OCI-LY1 (cell line): ENCODE measurements at regions not wholly inside any gene's neighbourhood (a gene's known extent, or its start where the extent isn't known, plus 50 kb on each side); places are given as distances from the start of the nearest gene placed in this dataset.

Source experiments
- EZH2 ChIP-seq: fragments of 200-600 bp; sonication (generic), shearing (Covaris generic); IDR thresholded peaks from 2 replicates; pipeline ENCODE4 v1.8.0; 2017; ENCODE audit warnings: borderline replicate concordance, mixed run types, mild to moderate bottlenecking, antibody characterized with exemption, low read length, moderate library complexity, mixed read lengths
- TF ChIP-seq, protein P1 (sequence below): fragments of 200-600 bp; sonication (generic), shearing (Covaris generic); IDR thresholded peaks from 2 replicates; pipeline ENCODE4 v1.5.1; 2017; ENCODE audit warnings: mild to moderate bottlenecking, antibody characterized with exemption, low read length, moderate library complexity, mixed read lengths

DNA sequence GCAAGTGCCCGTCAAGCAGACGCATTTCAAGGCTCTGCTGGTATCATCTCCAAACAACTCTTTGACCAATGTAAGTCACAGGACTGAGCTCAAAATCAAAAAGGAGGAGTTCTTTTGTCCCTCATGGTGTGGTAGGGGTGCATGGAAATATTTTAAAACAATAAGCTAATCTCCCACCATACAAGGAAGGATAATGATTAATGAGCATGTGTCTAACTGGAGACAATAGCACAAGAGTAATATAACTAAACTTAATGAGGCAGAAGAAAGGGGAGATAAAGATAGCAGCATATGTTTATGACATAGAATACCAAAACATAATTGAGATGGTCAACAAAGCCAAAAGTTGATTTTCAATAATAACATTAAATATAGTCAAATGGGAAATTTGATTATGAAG, 668.0 kb upstream of the ZP4 start:
- TF ChIP-seq, protein P1, sequence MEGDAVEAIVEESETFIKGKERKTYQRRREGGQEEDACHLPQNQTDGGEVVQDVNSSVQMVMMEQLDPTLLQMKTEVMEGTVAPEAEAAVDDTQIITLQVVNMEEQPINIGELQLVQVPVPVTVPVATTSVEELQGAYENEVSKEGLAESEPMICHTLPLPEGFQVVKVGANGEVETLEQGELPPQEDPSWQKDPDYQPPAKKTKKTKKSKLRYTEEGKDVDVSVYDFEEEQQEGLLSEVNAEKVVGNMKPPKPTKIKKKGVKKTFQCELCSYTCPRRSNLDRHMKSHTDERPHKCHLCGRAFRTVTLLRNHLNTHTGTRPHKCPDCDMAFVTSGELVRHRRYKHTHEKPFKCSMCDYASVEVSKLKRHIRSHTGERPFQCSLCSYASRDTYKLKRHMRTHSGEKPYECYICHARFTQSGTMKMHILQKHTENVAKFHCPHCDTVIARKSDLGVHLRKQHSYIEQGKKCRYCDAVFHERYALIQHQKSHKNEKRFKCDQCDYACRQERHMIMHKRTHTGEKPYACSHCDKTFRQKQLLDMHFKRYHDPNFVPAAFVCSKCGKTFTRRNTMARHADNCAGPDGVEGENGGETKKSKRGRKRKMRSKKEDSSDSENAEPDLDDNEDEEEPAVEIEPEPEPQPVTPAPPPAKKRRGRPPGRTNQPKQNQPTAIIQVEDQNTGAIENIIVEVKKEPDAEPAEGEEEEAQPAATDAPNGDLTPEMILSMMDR, result no peak
- TF ChIP-seq EZH2, result no peak
